HepG2 (cell line): ENCODE measurements at regions not wholly inside any gene's neighbourhood (a gene's known extent, or its start where the extent isn't known, plus 50 kb on each side); places are given as distances from the start of the nearest gene placed in this dataset.

Source experiments
- ARID2 ChIP-seq: sonication (generic); formaldehyde crosslinking; IDR thresholded peaks from 2 replicates; pipeline ENCODE4 v1.8.1; 2022; ENCODE audit warnings: mild to moderate bottlenecking, missing genetic modification reagents, borderline replicate concordance
- FIP1L1 ChIP-seq: fragments of 200-400 bp; formaldehyde crosslinking; IDR thresholded peaks from 2 replicates; pipeline ENCODE4 v1.6.1; 2018; ENCODE audit warnings: low read depth, mild to moderate bottlenecking, low read length, moderate library complexity, borderline replicate concordance; ENCODE audit not compliant: insufficient read depth
- HIVEP1 ChIP-seq: sonication (generic); formaldehyde crosslinking; IDR thresholded peaks from 2 replicates; pipeline ENCODE4 v1.4.0; 2020; ENCODE audit warnings: mild to moderate bottlenecking, missing genetic modification reagents
- JUNB ChIP-seq: sonication (generic); formaldehyde crosslinking; IDR thresholded peaks from 2 replicates; pipeline ENCODE4 v1.8.0; 2022; ENCODE audit warnings: missing genetic modification reagents, mild to moderate bottlenecking, borderline replicate concordance
- KDM5B ChIP-seq: sonication (generic); formaldehyde crosslinking; IDR thresholded peaks from 2 replicates; pipeline ENCODE4 v1.4.0; 2020; ENCODE audit warnings: missing genetic modification reagents, mild to moderate bottlenecking, borderline replicate concordance
- MIXL1 ChIP-seq: IDR thresholded peaks from 2 replicates; pipeline ENCODE4 v1.6.1; 2016
- MNT ChIP-seq: fragments of 450-650 bp; IDR thresholded peaks from 2 replicates; pipeline ENCODE4 v1.6.1; 2016
- NFAT5 ChIP-seq: sonication (generic); formaldehyde crosslinking; IDR thresholded peaks from 2 replicates; pipeline ENCODE4 v1.4.0; 2020; ENCODE audit warnings: missing genetic modification reagents
- NFE2 ChIP-seq: sonication (generic); formaldehyde crosslinking; IDR thresholded peaks from 2 replicates; pipeline ENCODE4 v1.4.0; 2020; ENCODE audit warnings: missing genetic modification reagents
- POLR2AphosphoS5 ChIP-seq: IDR thresholded peaks from 2 replicates; pipeline ENCODE4 v1.6.1; 2012; ENCODE audit warnings: low read depth, low read length
- PRMT3 ChIP-seq: sonication (generic); formaldehyde crosslinking; IDR thresholded peaks from 2 replicates; pipeline ENCODE4 v1.8.1; 2022; ENCODE audit warnings: low read depth, mild to moderate bottlenecking, moderate library complexity, missing genetic modification reagents, borderline replicate concordance
- RBM39 ChIP-seq: fragments of 200-400 bp; formaldehyde crosslinking; IDR thresholded peaks from one replicate; pipeline ENCODE4 v1.6.1; 2018; ENCODE audit warnings: antibody characterized with exemption, mild to moderate bottlenecking, low read depth, low read length; ENCODE audit not compliant: poor library complexity, severe bottlenecking
- SMAD9 ChIP-seq: sonication (generic); formaldehyde crosslinking; IDR thresholded peaks from 2 replicates; pipeline ENCODE4 v1.5.1; 2020; ENCODE audit warnings: mild to moderate bottlenecking, missing genetic modification reagents
- THAP11 ChIP-seq: IDR thresholded peaks from 2 replicates; pipeline ENCODE4 v1.6.1; 2016; ENCODE audit warnings: missing biosample characterization, missing genetic modification reagents
- ZFAT ChIP-seq: sonication (generic); formaldehyde crosslinking; conservative IDR thresholded peaks from 2 replicates; pipeline ENCODE4 v1.8.1; 2023; ENCODE audit warnings: missing genetic modification reagents, inconsistent platforms
- ZFP36 ChIP-seq: fragments of 150-350 bp; IDR thresholded peaks from 2 replicates; pipeline ENCODE4 v1.6.1; 2018; ENCODE audit warnings: borderline replicate concordance, low read length, low read depth; ENCODE audit not compliant: partially characterized antibody
- ZFYVE20 ChIP-seq: sonication (generic); formaldehyde crosslinking; IDR thresholded peaks from 2 replicates; pipeline ENCODE4 v1.8.0; 2023; ENCODE audit warnings: low read depth, mild to moderate bottlenecking, moderate library complexity, missing genetic modification reagents, borderline replicate concordance
- ZNF251 ChIP-seq: sonication (generic); formaldehyde crosslinking; IDR thresholded peaks from 2 replicates; pipeline ENCODE4 v1.9.0; 2021; ENCODE audit warnings: mild to moderate bottlenecking, missing genetic modification reagents
- ZNF281 ChIP-seq: sonication (generic); formaldehyde crosslinking; IDR thresholded peaks from 2 replicates; pipeline ENCODE4 v1.4.0; 2020; ENCODE audit warnings: missing genetic modification reagents, borderline replicate concordance

GRCh38 chr1:121586369-121587229 lies 401.8 kb downstream of the SRGAP2C start (continued):
- TF ChIP-seq THAP11, result peak; percentile 34
- 0 out of 2 replicates have a peak, but pooled peaks have one; percentile 33 for TF ChIP-seq NFAT5
- TF ChIP-seq HIVEP1, result no peak
- TF ChIP-seq RBM39, result peak; percentile 67
- TF ChIP-seq PRMT3 (CRISPR knock-in tag), result no peak
- TF ChIP-seq ZNF281 (CRISPR knock-in tag), result peak; percentile 99
- TF ChIP-seq SMAD9 (CRISPR knock-in tag), result no peak
- no peak for TF ChIP-seq MNT
- peak; percentile 29; the same call in 1 of the 2 replicates for TF ChIP-seq POLR2AphosphoS5
- no peak; the same call in 1 of the 2 replicates for TF ChIP-seq KDM5B (CRISPR knock-in tag)
- TF ChIP-seq ARID2 (CRISPR knock-in tag), result 0 out of 2 replicates have a peak, but pooled peaks have one; percentile 68
- peak; percentile 16; the same call in 1 of the 2 replicates for TF ChIP-seq NFE2 (CRISPR knock-in tag)
- no peak for TF ChIP-seq FIP1L1
- TF ChIP-seq ZFP36, result no peak
- no peak for TF ChIP-seq ZFYVE20
- no peak; the same call in 1 of the 2 replicates for TF ChIP-seq JUNB (CRISPR knock-in tag)
- 0 out of 2 replicates have a peak, but pooled peaks have one; percentile 35 for TF ChIP-seq MIXL1 (CRISPR knock-in tag)
- no peak for TF ChIP-seq ZNF251
- TF ChIP-seq ZFAT (CRISPR knock-in tag), result no peak
